ENCODE measurements at regions not wholly inside any gene's neighbourhood (a gene's known extent, or its start where the extent isn't known, plus 50 kb on each side); places are given as distances from the start of the nearest gene placed in this dataset.

DNA sequence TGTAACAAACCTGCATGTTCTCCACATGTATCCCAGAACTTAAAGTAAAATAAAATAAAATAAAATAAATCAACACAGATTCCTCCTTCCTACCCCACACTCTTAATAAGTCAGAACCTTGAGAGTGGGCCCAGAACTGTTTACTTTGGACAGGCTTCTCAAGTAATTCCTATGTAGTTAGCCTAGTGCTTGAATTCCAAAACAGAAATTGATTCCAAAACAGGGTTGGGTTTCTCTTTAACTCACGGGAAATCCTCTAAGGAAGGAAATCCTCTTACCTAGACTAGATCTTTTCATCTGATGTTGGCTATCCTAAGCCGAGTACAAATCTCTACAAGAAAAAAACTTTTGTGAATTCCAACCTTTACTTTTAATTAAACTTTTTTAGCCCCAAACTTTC lies 324.7 kb upstream of the C16orf82 start:
- TF ChIP-seq, protein P1, sequence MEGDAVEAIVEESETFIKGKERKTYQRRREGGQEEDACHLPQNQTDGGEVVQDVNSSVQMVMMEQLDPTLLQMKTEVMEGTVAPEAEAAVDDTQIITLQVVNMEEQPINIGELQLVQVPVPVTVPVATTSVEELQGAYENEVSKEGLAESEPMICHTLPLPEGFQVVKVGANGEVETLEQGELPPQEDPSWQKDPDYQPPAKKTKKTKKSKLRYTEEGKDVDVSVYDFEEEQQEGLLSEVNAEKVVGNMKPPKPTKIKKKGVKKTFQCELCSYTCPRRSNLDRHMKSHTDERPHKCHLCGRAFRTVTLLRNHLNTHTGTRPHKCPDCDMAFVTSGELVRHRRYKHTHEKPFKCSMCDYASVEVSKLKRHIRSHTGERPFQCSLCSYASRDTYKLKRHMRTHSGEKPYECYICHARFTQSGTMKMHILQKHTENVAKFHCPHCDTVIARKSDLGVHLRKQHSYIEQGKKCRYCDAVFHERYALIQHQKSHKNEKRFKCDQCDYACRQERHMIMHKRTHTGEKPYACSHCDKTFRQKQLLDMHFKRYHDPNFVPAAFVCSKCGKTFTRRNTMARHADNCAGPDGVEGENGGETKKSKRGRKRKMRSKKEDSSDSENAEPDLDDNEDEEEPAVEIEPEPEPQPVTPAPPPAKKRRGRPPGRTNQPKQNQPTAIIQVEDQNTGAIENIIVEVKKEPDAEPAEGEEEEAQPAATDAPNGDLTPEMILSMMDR (IDR thresholded peaks at IDR 0.05; ENCODE audit: low read depth, low read length), result no peak
- TF ChIP-seq, protein P2, sequence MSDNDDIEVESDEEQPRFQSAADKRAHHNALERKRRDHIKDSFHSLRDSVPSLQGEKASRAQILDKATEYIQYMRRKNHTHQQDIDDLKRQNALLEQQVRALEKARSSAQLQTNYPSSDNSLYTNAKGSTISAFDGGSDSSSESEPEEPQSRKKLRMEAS (IDR thresholded peaks at IDR 0.05; ENCODE audit: low read depth, low read length), result no peak
- no peak for TF ChIP-seq POLR2A (IDR thresholded peaks at IDR 0.05; ENCODE audit: extremely low read depth, insufficient read length)
- no peak for TF ChIP-seq MYC (IDR thresholded peaks at IDR 0.05; ENCODE audit: low read depth, low read length)
